ENCODE measurements at regions not wholly inside any gene's neighbourhood (a gene's known extent, or its start where the extent isn't known, plus 50 kb on each side); places are given as distances from the start of the nearest gene placed in this dataset.
"Not testable (repeated sequence)": the region's sequence is repeated elsewhere in the genome, so short reads cannot be mapped to it uniquely, and the experiment has no call there.

GRCh38 chr7:106583100-106583499 is 77.9 kb downstream of the CCDC71L start:
- TF ChIP-seq, protein P1, sequence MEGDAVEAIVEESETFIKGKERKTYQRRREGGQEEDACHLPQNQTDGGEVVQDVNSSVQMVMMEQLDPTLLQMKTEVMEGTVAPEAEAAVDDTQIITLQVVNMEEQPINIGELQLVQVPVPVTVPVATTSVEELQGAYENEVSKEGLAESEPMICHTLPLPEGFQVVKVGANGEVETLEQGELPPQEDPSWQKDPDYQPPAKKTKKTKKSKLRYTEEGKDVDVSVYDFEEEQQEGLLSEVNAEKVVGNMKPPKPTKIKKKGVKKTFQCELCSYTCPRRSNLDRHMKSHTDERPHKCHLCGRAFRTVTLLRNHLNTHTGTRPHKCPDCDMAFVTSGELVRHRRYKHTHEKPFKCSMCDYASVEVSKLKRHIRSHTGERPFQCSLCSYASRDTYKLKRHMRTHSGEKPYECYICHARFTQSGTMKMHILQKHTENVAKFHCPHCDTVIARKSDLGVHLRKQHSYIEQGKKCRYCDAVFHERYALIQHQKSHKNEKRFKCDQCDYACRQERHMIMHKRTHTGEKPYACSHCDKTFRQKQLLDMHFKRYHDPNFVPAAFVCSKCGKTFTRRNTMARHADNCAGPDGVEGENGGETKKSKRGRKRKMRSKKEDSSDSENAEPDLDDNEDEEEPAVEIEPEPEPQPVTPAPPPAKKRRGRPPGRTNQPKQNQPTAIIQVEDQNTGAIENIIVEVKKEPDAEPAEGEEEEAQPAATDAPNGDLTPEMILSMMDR (IDR thresholded peaks at IDR 0.05) = no peak
- H3K4me3 ChIP-seq = no peak overlapping the region
- ATAC-seq (ENCODE audit: insufficient number of reproducible peaks, low FRiP score, low read depth) (no peak), DNase-seq (ENCODE audit: low spot score) (no peak)
- H3K27ac ChIP-seq = no peak overlapping the region
- no peaks in the 10 kb centered on the region for H3K9me3 ChIP-seq
- no peaks in the 10 kb centered on the region for H3K27me3 ChIP-seq (replicated peaks; ENCODE audit: insufficient read depth)
- H3K36me3 ChIP-seq = no peaks in the 10 kb centered on the region
- H3K4me1 ChIP-seq (ENCODE audit: control insufficient read depth in 1 of 2, low read depth in 2 of 2) = no peaks in the 10 kb centered on the region

DNA sequence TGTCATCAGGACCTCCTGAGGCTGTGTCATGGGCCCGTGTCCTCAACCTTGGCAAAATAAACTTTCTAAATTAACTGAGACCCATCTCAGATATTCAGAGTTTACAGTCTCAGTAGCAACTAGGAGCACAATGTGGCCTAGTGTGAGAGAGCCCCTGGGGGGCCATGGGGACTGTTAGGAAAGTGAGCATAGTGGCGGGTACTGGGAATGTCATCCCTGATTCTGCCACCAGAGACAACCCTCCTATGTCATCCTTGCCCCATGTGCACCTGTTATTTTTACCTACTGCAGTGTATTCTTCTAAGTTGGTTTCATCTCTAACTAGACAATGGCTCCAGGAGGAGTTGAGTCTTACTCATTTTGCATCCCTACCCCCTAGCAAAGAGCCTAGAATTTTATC is 78.6 kb downstream of the CCDC71L start:
- Histone ChIP-seq H3K27ac (no peak overlapping the region), H3K36me3 (no peaks in the 10 kb centered on the region), H3K27me3 (replicated peaks; ENCODE audit: insufficient read depth) (no peaks in the 10 kb centered on the region), H3K9me3 (no peaks in the 10 kb centered on the region), H3K4me3 (no peak overlapping the region), H3K4me1 (ENCODE audit: control insufficient read depth in 1 of 2, low read depth in 2 of 2) (no peaks in the 10 kb centered on the region)
- DNase-seq (ENCODE audit: low spot score) = no peak
- TF ChIP-seq, protein P1 (IDR thresholded peaks at IDR 0.05) = no peak
- ATAC-seq (ENCODE audit: insufficient number of reproducible peaks, low FRiP score, low read depth) = no peak

GRCh38 chr7:106579086-106579485 is 81.9 kb downstream of the CCDC71L start:
- H3K9me3 ChIP-seq; H3K4me1 ChIP-seq (ENCODE audit: control insufficient read depth in 1 of 2, low read depth in 2 of 2); H3K27me3 ChIP-seq (replicated peaks; ENCODE audit: insufficient read depth); H3K36me3 ChIP-seq; H3K27ac ChIP-seq; DNase-seq (ENCODE audit: low spot score); ATAC-seq (ENCODE audit: insufficient number of reproducible peaks, low FRiP score, low read depth); H3K4me3 ChIP-seq: not testable (repeated sequence)

DNA sequence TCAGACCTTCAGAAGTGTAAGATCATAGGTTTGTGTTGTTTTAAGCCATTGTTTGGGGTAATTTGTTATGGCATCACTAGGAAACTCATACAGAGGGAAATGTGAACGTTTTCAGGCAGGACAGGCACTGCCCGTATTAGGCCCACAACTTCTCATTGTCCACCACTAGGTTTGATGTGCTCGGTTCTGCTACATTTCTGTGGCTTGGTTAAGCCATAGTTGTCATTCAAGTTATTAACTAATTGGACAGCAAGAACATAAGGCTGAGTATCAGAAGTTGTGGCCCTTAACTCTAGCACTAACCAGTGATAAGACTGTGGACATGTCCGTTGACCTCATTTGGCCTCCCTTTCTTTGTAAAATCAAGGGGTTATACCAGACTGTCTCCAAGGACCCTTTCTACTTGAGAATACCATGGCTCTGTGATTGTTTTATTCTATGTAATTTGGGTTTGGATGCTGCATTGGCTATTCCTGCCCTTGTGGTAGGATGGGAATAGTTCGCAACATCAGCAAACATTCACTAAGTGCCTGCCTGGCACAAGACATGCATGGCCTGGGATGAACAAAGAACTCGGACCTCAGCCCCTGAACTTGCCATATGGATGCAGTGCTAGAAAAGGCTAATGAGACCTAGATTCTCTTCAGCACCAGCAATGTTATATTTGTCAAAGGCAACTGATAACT is 85.7 kb downstream of the CCDC71L start:
- H3K27me3 ChIP-seq (replicated peaks; ENCODE audit: insufficient read depth) = no peaks in the 10 kb centered on the region
- TF ChIP-seq, protein P1 (IDR thresholded peaks at IDR 0.05) = no peak
- H3K36me3 ChIP-seq = no peaks in the 10 kb centered on the region
- DNase-seq (ENCODE audit: low spot score) (no peak), ATAC-seq (ENCODE audit: insufficient number of reproducible peaks, low FRiP score, low read depth) (no peak)
- H3K27ac ChIP-seq = no peak overlapping the region
- no peak overlapping the region for H3K4me3 ChIP-seq
- no peaks in the 10 kb centered on the region for H3K4me1 ChIP-seq (ENCODE audit: control insufficient read depth in 1 of 2, low read depth in 2 of 2)
- H3K9me3 ChIP-seq = no peaks in the 10 kb centered on the region

DNA sequence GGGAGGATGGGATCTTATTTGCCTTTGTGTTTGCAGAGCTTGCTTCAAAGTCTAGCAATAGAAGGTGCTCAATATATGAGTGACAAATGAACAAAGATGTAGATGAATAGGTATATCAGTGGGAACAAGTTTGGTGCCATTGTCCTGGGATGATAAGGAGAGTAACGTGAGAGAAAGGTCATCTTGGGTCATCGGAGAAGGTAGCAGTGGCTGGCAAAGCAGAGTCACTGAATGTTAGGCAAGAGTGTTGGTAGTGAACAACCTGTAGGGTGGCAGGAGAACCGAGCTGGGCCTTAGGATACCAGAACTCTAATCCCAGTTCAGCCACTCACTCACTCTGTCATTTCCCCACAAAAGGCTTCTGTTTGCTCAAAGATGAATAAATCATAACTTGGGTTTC is 87.2 kb downstream of the CCDC71L start:
- Histone ChIP-seq H3K36me3 (no peaks in the 10 kb centered on the region), H3K4me3 (no peak overlapping the region), H3K9me3 (no peaks in the 10 kb centered on the region), H3K27ac (no peak overlapping the region), H3K27me3 (replicated peaks; ENCODE audit: insufficient read depth) (no peaks in the 10 kb centered on the region), H3K4me1 (ENCODE audit: control insufficient read depth in 1 of 2, low read depth in 2 of 2) (peaks cover 3 to 4% of the 10 kb centered on the region in 2 donors)
- DNase-seq (ENCODE audit: low spot score) (no peak), ATAC-seq (ENCODE audit: insufficient number of reproducible peaks, low FRiP score, low read depth) (no peak)
- TF ChIP-seq, protein P1 (IDR thresholded peaks at IDR 0.05) = no peak

DNA sequence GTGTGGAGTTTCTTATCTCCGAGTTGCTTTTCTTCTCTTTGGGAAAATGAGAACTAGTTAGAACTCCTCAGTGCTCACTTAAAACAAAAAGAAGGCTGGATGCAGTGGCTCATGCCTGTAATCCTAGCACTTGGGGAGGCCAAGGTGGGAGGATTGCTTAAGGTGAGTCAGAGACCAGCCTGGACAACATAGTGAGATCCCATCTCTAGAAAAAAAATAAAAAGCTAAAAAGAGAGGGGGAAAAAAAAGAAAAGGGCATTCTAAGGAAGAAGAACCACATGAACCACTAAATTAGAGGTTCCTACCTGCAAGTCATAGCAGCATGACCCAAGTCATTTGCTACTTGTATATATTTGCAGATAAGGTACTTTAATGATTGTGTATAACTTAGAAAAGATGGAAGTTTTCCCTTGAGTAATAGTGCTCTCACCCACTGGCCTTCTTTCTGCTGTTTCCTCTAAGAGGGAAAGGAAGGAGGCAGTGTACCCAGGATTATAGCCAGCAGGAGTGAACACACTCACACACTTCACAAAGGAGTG is 87.8 kb downstream of the CCDC71L start:
- TF ChIP-seq, protein P1 (IDR thresholded peaks at IDR 0.05) = no peak
- Histone ChIP-seq H3K9me3 (no peaks in the 10 kb centered on the region), H3K27ac (no peak overlapping the region), H3K36me3 (no peaks in the 10 kb centered on the region), H3K4me3 (no peak overlapping the region), H3K27me3 (replicated peaks; ENCODE audit: insufficient read depth) (no peaks in the 10 kb centered on the region), H3K4me1 (ENCODE audit: control insufficient read depth in 1 of 2, low read depth in 2 of 2) (peaks cover 4 to 7% of the 10 kb centered on the region in 2 donors)
- ATAC-seq (ENCODE audit: insufficient number of reproducible peaks, low FRiP score, low read depth) = no peak
- DNase-seq (ENCODE audit: low spot score) = no peak

Data from thoracic aorta (tissue), 2 donors.